CD4-positive, alpha-beta T cell treated with Interleukin-4 for 1 hour (primary cell): ENCODE measurements at regions not wholly inside any gene's neighbourhood (a gene's known extent, or its start where the extent isn't known, plus 50 kb on each side); places are given as distances from the start of the nearest gene placed in this dataset.
"Not testable (repeated sequence)": the region's sequence is repeated elsewhere in the genome, so short reads cannot be mapped to it uniquely, and the experiment has no call there.

Source experiments
- DNase-seq, 2 donors: peaks; one replicate each; pipeline ENCODE4 v3.0.0-alpha.2; 2020 to 2022

DNA sequence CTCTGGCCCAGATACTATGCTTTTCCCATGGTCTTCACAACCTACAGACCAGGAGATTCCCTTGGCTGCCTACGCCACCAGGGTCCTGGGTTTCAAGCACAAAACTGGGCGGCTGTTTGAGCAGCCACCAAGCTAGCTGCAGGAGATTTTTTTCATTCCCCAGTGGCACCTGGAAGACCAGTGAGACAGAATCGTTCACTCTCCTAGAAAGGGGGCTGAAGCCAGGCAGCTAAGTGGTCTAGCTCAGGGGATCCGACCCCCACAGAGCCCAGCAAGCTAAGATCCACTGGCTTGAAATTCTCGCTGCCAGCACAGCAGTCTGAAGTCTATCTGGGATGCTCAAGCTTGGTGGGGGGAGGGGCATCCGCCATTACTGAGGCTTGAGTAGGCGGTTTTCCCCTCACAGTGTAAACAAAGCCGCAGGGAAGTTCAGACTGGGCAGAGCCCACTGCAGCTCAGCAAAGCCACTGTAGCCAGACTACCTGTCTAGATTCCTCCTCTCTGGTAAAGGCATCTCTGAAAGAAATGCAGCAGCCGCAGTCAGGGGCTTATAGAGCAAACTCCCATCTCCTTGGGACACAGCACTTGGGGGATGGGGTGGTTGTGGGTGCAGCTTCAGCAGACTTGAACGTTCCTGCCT lies 168.7 kb upstream of the ADAMTSL1 start:
- DNase-seq: not testable (repeated sequence)

DNA sequence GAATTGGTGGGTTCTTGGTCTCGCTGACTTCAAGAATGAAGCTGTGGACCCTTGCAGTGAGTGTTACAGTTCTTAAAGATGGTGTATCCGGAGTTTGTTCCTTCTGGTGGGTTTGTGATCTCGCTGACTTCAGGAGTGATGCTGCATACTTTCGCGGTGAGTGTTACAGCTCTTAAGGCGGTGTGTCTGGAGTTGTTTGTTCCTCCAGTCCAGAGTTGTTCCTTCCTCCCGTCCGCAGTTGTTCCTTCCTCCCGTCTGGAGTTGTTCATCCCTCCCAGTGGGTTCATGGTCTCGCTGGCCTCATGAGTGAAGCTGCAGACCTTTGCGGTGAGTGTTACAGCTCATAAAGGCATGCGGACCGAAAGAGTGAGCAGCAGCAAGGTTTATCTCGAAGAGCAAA lies 159.6 kb upstream of the ADAMTSL1 start:
- DNase-seq: no peak

DNA sequence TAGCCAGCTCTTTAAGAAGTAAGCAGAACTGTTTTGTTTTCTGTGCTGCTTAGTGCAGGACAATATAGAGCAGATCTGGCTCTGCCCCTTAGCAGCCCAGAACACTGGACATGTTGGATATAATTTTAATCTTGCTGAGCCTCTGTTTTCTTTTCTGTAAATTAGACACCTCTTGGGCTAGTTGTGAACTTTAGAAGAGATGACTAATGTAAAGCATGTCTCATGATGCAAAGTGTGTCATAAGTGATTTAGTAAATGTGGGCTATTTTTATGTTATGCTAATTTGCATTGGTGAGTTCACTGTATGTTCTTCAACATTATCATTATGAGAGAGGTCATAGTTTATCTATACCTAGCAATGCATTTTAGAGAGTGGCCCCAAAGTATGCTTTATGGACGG lies 156.1 kb upstream of the ADAMTSL1 start:
- no peak for DNase-seq

DNA sequence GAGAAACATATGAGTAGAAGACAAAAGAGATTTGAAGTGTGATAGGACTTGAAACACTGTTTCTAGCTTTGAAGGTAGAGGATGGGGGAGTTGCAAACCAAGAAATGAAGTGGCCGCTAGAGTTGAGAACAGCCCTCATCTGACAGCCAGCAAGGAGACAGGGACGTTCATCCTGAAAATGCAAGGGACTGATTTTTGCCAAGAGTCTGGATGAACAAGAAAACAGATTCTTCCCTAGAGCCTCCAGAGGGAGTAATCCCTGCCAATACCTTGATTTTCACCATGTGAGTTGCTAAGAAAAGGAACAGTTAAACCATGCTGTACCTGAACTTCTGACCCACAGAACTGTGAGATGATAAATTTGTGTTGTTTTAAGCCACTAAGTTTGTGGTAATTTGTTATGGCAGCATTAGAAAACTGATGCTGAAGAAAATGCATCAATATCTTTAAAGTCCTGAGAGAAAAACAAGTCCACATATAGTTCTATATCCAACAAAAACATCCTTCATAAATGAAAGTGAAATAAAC lies 154.0 kb upstream of the ADAMTSL1 start:
- no peak for DNase-seq

DNA sequence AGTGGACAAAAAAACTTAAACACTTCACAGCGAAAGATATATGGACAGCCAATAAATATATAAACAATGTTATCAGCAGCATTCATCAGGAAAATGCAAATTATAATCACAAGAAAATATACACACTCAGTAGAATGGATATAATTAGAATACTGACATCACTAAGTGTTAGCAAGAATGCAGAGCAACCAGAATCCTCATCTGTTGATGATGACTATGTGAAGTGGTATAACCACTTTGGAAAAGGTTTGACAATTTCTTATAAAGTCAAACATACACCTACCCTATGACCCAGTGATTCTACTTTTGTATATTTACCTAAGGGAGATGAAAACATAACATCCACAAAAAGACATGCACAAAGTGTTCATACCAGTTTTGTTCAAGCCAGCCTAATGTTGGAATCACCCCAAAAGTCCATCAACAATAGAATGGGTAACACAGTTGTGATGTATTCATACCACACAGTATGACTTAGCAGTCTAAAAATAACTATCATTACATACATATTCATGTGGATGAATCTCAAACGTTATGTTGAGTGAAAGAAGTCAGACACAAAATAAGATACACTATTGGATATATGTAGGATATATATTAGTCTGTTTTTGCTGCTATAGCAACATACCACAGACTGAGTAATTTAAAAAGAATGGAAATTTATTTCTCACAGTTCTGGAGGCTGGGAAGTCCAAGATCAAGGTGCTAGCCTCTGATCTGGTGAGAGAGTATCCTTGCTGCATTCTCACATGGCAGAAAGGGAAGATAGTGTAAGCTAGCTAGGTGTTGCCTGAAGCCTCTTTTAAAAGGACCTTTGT lies 148.8 kb upstream of the ADAMTSL1 start:
- DNase-seq: no peak

DNA sequence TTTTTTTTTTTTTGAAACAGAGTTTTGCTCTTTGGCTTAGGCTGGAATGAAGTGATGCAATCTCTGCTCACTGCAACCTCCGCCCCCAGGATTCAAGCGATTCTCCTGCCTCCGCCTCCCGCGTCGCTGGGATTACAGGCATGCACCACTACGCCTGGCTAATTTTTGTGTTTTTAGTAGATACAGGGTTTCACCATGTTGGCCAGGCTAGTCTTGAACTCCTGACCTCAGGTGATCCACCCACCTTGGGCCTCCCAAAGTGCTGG lies 148.3 kb upstream of the ADAMTSL1 start:
- DNase-seq: not testable (repeated sequence)

DNA sequence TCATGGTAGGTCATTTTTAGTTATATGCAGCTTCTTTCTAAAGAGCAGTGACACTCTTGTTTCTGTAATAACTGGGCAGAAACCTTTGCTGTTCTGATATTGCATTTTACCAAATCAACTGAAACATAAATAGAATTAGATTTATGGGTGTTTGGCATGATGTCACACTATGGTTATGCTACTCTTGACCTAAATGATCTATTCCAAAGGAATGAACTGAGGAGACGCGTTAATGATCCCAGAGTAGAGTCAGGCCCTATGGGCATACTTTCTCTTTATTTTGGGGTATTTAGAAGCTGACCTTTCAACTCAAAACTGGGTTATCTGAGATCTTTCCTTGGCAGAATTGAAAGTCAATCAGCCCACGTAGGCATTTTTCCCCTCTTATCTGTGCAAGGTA lies 146.8 kb upstream of the ADAMTSL1 start:
- no peak for DNase-seq

DNA sequence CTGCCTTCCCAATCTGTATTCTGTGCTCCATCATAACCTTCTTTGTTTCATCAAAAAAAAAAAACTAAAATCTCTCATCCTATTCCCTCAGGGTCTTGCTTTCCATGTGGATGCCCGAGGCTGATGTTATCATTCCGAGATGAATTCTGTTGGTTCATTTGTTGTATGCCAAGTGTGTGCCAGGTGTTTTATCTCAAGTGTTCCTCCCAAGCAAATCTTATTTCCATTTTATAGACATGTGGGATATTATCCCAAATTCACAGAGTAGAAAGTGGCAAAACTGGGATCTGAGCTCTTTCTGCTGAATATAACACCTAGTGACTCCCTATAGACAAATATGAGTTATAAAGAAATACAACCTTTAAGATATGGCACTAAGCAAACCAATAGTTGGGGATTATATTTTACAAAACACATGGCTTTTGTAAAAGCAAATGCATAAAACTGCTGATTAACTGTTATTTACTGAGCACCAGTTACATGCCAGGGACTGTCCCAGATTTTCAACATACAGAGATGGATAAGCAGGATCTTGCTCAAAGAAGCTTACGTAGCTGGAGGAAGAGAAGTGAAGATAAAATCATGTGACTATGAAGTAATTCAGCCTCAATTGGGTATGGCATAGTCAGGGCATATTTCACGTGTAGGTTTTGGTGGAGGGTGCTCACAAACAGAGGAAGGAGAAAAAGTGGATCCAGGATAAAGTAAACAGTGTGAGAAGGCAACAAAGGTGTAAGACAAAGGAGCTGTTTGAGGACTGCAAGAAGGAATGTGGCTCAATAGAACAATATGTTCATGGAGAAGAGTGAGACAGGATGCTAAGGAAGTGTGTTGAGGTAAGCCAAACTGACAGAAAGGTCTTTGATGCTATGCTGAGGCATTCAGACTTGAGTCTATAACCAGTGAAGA lies 143.3 kb upstream of the ADAMTSL1 start:
- no peak for DNase-seq

DNA sequence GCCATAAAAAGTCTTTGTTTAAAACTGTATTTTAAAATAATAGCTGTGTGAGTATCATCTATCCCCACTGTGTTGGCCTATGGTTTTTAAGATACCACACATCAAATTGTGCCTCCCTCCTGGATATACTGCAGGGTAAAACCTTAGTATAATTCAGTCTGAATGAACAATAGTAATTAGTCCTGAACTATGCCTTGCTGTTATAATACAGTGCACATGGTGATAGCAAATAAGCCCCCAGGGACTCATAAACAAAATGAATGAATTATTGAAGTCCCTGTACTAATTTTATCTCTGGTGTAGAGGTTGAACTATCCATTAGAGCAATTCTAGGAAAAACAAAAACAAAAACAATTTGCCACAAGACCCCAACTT lies 142.7 kb upstream of the ADAMTSL1 start:
- no peak for DNase-seq

DNA sequence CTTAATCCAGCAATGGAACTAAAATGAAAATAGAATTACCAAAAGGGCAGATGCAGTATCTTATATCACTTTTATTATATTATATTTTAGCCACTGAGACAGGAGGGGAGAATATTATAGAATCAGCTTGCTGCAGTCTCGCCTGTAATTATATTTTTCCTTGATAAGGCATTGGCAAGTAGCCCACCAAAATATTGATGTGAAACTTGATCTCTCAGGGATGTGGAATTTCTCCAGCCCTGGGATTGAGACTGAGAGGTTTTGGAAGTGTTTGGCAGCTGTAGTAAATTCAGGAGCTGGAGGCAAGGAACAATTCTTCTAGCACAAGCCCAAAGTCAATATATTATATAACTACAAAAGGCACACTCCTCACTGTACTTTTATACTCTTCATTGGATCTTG lies 142.1 kb upstream of the ADAMTSL1 start:
- no peak for DNase-seq

DNA sequence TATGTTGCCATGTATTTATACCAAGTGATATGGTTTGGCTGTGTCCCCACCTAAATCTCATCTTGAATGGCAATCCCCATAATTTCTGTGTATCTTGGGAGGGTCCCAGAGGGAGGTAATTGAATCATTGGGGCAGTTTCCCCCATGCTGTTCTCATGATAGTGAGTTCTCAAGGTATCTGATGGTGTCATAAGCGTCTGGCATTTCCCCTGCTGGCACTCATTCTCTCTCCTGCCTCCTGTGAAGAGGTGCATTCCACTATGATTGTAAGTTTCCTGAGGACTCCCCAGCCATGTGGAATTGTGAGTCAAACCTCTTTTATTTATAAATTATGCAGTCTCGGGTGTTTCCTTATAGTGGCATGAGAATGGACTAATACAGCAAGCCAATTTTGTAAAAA lies 140.8 kb upstream of the ADAMTSL1 start:
- no peak for DNase-seq

DNA sequence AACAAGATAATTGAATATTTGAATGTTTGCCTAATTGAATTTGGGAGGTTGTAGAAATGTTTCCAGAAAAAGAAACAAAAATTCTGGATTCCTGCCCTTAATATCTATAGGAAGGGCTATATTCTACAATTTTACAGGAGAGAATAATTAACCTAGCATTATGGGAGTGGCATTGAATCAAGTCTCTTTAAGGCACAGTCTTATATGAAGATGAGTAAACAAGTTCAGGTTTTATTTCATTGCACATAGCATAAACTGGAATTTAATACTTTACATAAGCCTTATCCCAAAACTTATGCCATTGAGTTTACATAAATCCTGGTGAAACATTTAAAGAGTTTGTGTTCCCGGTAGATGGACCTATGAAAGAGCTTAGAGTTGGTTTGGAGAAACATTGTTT lies 138.1 kb upstream of the ADAMTSL1 start:
- DNase-seq: no peak

DNA sequence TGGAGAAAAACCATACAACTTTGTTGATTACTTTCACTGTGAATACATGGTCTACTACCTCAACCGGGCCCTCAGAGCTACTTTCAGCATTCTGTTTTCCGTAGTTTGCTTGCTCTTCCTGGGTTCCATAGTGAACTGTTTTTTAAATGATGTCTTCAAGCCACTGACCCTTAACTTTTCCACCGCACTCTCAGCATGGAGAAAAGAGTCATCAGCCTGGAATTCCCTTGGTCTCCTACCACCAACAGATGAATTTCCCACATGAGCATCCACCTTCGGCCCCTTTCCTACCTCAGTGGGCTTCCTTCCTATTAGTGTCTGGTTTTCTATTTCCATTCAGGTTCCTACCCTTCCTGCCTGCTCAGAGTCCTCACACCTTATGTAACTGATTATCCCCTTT lies 135.9 kb upstream of the ADAMTSL1 start:
- DNase-seq: no peak

DNA sequence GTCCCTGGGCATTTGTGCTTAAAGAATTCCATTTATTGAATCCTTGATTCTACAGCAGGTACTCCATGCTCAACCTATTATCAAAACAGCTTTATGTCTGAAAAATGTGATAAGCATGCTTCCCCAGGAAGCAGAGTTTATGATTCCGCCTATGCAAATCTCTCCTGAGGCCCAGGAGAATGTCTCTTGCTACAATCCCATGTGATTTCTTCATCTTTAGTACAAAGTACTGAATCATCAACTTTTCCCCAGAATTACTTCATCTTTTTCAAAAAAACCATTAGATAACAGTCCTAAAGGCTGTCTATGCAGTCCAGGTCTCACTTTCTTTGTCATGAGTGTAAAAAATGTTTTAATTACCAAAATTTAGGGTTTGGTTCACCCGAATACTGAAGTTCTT lies 130.2 kb upstream of the ADAMTSL1 start:
- DNase-seq: no peak

DNA sequence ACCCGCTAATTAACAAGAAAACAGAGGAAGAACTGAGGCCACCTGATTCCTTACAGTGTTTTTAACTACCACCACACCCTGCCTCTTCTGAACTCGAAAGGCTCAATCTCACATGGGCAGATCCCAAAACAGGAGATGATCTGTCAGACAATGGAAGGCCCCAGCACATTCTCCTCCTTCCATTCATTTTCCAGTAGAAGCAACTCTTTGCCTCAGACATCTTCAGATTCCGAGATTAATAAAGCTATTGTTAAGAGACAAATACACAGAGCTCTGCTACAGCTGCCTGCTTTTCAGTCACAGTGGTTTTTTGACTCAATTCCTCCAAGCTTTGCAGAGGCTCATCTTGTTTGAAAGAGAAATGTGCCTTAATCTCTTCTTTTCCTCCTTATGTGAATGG lies 127.2 kb upstream of the ADAMTSL1 start:
- DNase-seq: no peak

DNA sequence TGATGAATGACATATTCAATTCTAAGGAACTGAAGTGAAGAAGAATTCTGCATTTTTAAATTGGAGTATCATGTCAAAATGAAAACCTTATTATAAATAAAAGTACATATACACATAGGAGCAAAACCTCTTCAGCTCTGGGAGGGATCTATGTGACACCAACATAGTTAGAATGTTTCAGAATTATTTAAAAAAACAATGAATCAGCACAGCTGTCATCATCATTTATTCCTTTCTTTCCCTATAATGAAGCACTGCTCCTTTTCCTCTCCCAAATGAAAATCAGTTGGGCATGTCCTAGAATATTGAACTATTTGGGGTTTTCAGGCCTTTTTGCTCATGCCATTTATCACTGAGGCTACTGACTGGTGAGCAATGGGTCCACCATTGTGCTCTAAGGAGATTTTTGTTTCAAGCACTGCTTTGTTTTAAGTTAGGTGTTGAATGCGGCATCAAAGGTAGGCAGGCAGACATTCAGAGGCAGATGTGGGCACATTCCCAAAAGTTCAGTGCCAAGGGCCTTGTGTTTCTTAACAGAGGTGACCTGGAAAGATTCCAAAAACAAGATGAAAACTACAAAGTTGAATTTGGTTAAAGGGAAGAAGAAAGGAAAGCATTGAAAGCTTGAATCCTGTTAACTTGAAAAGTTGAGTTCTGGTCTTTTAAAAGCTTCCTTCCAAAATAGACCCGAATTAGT lies 126.4 kb upstream of the ADAMTSL1 start:
- no peak for DNase-seq

DNA sequence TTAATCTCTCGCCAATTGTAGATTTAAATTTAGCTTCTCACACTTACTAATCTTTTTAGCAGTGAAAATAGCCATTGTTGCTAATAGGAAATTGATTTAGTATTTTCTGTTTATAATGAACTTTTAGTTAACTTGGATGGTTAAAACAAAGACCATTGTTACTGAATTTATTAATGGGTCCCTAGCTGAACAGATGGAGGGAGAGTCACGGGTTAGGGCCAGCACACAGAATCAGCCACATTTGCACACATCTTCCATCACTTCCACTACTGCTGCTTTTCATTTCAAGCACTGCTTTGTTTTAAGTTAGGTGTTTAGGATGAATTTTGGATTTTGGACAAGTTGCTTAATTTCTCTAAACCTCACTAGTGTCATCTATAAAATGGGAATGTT lies 125.9 kb upstream of the ADAMTSL1 start:
- DNase-seq: no peak

DNA sequence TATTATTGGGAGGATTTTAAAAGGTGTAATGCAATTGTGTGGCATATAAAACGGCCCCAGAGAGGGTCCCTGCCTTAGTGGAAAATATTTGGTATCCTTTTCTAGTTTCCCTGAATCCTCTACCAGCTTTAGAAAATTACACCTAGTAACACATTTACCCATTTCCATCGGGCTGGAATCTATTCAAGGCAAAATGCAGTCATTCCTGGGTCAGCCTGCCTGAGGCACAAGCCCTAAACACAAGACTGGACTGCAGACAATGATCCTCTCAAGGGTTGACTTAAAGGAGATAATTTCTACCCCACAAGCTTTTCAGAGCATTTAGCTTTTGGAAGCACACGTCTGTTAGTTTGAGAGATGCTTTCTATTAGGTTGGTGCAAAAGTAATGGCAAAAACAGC lies 124.4 kb upstream of the ADAMTSL1 start:
- no peak for DNase-seq

DNA sequence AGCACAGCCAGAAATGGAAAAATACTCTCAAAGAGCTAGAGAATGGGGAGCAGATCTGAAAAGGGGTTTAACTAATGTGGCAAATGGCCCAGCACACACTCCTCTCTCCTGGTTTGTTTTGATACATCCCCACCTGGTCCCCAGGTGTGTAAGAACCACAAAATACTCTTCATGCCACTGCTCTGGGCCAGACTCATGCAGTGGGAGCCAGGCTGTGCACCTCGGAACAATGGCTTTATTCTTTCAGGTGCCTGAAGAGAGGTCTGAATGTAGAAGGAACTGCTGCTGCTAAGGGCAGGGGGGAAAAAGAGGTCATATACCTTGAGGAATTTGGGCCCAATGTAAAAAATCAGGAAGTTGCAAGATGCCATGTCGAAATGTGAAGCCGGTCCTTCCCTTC lies 123.9 kb upstream of the ADAMTSL1 start:
- no peak for DNase-seq

DNA sequence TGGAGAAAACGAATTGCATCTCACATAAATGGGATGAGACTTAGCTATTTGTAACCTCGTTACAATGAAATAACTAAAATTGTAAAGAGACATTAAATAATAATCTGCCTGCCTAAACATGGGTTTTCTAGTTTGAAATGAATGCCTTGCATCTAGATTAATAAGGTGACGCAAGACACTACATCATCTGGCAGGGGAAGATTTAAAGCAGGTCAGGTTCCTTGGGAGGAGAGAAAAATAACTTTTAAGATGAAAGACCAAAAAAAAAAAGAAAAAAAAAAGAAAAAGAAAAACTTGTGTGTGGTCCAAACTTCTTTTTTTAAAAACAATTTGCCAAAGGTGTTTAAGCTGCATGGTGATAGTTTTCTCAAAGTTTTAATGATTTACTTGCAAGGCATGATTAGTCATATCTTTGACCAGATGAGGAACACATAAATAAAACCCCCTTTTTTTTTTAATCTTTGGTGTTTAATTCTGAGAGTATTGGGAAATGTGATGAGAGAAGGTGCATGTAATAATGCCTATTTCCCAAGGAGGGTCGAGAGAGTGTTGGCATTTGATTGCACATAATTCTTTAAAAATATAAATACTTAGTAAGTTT lies 122.9 kb upstream of the ADAMTSL1 start:
- no peak for DNase-seq

DNA sequence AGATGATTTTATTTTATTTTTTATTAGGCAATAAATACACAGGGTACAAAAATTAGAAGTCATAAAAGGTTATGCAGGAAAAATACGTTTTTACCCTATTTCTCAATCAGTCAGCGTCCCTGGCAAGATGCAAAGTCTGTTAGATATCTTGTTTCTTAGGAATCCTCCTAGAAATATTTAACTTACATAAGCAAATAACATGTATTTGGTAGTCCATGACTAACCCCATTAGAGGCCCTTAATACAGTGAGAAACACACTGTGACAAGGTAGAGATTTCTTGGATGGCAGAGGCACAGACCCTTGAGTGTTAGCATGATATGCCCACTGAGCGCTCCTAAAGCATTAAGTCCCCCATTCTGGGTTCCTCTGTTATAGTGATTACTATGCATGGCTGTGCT lies 121.2 kb upstream of the ADAMTSL1 start:
- DNase-seq: no peak

DNA sequence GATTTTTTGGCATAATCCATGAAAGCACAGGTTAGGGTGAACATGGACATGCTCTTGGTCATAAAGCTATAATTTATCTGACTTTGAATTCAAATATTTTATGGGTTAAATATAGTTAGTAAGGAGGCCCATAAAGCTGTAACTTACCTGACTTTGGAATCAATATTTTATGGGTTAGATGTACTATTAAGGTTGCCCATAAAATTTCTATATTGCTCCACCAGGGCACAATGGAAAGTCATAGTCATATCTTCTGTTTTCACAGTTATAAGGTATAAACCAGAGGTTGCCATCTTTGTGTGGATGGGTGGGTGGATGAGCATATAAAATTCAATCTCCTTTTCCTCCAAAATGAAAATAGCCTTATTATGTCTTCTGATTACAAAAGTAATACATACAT lies 120.5 kb upstream of the ADAMTSL1 start:
- DNase-seq: no peak

DNA sequence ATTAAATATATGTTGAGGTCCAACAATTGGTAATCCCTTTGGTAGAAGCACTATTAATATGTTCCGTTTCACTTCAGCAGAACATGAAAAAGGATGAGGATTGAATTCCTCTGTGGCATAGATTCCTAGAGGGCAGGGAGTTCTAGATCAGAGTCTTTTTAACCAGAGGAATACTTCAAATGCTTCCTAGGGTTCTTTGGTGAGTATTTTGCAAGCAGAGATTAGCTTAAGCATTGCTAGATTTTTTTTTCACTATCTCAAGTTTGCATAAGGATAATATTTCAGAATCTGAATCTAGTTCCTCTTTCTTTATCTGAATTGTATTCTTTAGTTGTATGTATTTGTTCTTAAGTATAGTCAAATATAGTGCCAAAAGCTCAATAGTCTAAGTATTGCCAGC lies 116.6 kb upstream of the ADAMTSL1 start:
- no peak for DNase-seq
